Hepatocyte (in vitro differentiated cells): ENCODE measurements at regions not wholly inside any gene's neighbourhood (a gene's known extent, or its start where the extent isn't known, plus 50 kb on each side); places are given as distances from the start of the nearest gene placed in this dataset.

Experiments
- CTCF ChIP-seq: fragments of 200-600 bp; sonication (generic); IDR thresholded peaks from 2 replicates; pipeline ENCODE4 v1.5.1; 2016; ENCODE audit warnings: antibody characterized with exemption, mild to moderate bottlenecking; ENCODE audit not compliant: poor library complexity
- EZH2phosphoT487 ChIP-seq: fragments of 200-600 bp; sonication (generic); IDR thresholded peaks from one replicate; pipeline ENCODE4 v1.6.1; 2018; ENCODE audit warnings: antibody characterized with exemption, mild to moderate bottlenecking, low read depth, moderate library complexity; ENCODE audit not compliant: unreplicated experiment, severe bottlenecking

GRCh38 chr17:73867056-73867455 lies 222.8 kb upstream of the SDK2 start:
- no peak for TF ChIP-seq CTCF
- TF ChIP-seq EZH2phosphoT487 = no peak
